ENCODE measurements at regions not wholly inside any gene's neighbourhood (a gene's known extent, or its start where the extent isn't known, plus 50 kb on each side); places are given as distances from the start of the nearest gene placed in this dataset.

DNA sequence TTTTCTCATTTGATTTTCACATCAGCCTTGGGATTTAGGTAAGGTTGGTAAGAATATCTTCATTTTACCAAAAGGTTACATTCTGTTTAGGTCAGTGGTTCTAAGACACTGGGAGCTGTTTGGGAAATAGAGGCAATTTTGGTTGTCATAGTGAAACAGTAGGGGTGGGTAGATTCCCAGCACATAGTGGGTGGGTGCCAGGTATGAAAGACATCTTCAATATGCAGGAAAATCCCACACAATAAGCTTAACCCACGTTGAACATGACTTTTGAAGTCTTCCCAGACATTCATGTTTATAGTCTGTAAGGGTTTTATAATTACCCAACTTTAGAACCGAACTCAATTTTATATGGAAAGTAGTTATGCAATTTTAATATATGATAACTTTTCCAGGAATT lies 249.6 kb downstream of the SNCA start:
- DNase-seq (ENCODE audit: low read depth): no peak

DNA sequence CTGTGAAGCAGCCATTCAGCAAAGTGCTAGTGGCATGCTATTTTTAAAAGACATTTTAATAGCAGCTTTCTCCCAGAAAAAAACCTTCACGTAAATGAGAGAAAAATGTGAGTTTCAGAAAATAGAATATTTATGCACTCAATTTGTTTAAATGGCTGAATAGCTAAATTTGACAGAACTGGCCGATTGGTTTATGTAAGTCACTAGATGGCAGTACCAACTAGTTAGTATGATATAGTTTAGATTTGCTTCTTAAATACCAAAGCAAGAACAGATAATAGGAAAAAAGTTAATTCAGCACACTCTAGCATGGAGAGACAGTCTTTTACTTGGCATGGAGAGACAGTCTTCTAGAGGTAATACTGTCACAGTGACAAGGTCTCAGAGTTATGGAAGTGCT lies 250.1 kb downstream of the SNCA start:
- H3K4me3 ChIP-seq (ENCODE audit: low read depth, low read length): no peak overlapping the region
- peak; percentile 49 for DNase-seq (ENCODE audit: low read depth)
- TF ChIP-seq, protein P1, sequence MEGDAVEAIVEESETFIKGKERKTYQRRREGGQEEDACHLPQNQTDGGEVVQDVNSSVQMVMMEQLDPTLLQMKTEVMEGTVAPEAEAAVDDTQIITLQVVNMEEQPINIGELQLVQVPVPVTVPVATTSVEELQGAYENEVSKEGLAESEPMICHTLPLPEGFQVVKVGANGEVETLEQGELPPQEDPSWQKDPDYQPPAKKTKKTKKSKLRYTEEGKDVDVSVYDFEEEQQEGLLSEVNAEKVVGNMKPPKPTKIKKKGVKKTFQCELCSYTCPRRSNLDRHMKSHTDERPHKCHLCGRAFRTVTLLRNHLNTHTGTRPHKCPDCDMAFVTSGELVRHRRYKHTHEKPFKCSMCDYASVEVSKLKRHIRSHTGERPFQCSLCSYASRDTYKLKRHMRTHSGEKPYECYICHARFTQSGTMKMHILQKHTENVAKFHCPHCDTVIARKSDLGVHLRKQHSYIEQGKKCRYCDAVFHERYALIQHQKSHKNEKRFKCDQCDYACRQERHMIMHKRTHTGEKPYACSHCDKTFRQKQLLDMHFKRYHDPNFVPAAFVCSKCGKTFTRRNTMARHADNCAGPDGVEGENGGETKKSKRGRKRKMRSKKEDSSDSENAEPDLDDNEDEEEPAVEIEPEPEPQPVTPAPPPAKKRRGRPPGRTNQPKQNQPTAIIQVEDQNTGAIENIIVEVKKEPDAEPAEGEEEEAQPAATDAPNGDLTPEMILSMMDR (conservative IDR thresholded peaks at IDR 0.05; ENCODE audit: low read depth, low read length): no peak

More for the DNA sequence above, 249.6 kb downstream of the SNCA start:
- no peak overlapping the region for H3K4me3 ChIP-seq (ENCODE audit: low read depth, low read length)
- TF ChIP-seq, protein P1 (conservative IDR thresholded peaks at IDR 0.05; ENCODE audit: low read depth, low read length): no peak

DNA sequence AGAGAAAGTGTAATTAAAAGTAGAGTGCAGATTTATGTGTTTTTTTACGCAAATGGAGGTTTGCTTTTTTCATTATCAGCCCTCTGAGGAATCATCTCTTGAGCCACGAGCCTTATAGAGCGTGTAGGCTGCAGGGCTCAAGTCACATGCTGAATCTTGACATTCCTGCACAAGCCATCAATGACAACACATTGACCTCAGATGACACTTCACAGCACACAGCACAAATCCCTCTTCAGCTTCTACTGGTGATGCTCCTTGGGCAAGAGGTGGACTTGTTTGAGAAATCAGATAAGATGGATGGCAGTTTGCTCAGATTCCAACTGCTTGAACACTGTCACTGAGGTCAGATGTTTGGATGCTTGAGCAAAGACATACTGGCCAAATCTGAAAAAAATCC lies 250.6 kb downstream of the SNCA start:
- no peak overlapping the region for H3K4me3 ChIP-seq (ENCODE audit: low read depth, low read length)
- TF ChIP-seq, protein P1 (conservative IDR thresholded peaks at IDR 0.05; ENCODE audit: low read depth, low read length): no peak
- peak; percentile 5 for DNase-seq (ENCODE audit: low read depth)

DNA sequence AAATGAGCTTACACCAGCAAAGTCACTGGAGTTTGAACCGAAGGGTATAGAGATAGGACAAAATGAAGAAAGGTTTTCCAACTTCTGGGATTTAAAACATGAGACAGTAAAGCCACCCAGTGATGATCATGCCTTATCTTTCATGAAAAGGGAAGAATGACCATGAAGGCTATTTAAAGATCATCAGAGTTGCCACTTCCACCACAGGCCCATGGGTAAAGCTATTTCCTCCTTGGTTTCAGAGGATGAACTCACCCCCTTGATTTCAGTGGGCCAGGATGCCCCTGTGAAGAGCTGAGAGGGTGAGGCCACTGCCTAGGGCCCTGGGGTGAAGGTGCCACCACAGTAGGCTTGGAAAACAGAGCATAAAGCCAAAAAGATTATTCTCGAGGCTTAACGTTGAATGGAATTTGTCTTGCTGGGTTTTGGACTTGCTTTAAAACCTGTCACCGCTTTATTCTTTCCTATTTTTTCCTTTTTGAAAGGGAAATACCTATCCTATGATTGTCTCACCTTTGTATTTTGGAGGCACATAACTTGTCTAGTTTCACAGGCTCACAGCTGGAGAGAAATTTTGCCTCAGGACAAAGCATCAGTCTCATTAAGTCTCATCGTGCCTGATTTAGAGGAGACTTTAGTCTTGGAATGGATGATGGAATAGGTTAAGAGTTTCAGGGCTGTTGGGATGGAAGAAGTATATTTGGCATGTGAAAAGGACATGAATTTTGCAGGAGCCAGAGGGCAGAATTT lies 254.0 kb downstream of the SNCA start:
- no peak overlapping the region for H3K4me3 ChIP-seq (ENCODE audit: low read depth, low read length)
- DNase-seq (ENCODE audit: low read depth): no peak
- TF ChIP-seq, protein P1 (conservative IDR thresholded peaks at IDR 0.05; ENCODE audit: low read depth, low read length): no peak

DNA sequence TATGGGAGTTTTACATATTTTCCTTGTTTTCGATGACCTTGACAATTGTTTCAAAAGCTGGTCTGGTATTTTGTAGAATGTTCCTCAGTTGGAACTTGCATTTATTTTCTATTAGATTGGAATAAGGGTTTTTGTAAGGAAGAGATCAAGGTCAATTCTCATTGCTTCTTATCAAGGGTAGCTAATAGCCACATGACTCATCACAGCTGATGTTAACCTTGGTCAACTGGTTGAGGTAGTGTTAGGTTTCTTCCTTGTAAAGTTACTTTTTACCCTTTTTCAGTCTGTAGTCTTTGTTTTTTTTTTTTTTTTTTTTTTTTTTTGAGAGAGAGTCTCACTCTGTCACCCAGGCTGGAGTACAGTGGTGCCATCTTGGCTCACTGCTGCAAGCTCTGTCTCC lies 257.2 kb downstream of the SNCA start:
- TF ChIP-seq, protein P1 (conservative IDR thresholded peaks at IDR 0.05; ENCODE audit: low read depth, low read length): no peak
- peak; percentile 4 for DNase-seq (ENCODE audit: low read depth)

DNA sequence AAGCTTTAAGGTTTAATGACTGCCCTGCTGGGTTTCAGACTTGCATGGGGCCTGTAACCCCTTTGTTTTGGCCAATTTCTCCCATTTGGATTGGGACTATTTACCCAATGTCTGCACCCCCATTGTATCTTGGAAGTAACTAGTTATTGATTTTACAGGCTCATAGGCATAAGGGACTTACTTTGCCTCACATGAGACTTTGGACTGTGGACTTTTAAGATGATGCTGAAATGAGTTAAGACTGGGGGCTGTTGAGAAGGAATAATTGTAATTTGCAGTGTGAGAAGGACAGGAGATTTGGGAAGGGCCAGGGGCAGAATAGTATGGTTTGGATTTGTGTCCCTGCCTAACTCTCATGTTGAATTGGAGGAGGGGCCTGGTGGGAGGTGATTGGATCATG lies 260.7 kb downstream of the SNCA start:
- no peak overlapping the region for H3K4me3 ChIP-seq (ENCODE audit: low read depth, low read length)
- TF ChIP-seq, protein P1 (conservative IDR thresholded peaks at IDR 0.05; ENCODE audit: low read depth, low read length): no peak
- no peak for DNase-seq (ENCODE audit: low read depth)

More for the DNA sequence above, 257.2 kb downstream of the SNCA start:
- H3K4me3 ChIP-seq (ENCODE audit: low read depth, low read length): no peak overlapping the region

DNA sequence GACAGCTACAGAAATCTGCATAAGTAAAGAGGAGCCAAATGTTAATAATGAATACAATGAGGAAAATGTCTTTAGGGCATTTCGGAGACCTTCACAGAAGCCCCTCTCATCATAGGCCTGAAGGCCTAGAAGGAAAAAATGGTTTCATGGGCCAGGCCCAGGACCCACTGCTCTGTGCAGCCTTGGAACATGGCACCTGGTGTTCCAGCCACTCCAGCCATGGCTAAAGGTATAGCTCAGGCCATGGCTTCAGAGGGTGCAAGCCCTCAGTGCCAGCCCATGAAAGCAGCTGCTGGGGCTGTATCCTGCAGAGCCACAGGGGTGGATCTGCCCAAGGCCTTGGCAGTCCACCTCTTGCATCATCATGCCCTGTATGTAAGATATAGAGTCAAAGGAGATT lies 261.1 kb downstream of the SNCA start:
- H3K4me3 ChIP-seq (ENCODE audit: low read depth, low read length): no peak overlapping the region
- TF ChIP-seq, protein P1 (conservative IDR thresholded peaks at IDR 0.05; ENCODE audit: low read depth, low read length): no peak
- DNase-seq (ENCODE audit: low read depth): no peak
